ENCODE measurements at regions not wholly inside any gene's neighbourhood (a gene's known extent, or its start where the extent isn't known, plus 50 kb on each side); places are given as distances from the start of the nearest gene placed in this dataset.

DNA sequence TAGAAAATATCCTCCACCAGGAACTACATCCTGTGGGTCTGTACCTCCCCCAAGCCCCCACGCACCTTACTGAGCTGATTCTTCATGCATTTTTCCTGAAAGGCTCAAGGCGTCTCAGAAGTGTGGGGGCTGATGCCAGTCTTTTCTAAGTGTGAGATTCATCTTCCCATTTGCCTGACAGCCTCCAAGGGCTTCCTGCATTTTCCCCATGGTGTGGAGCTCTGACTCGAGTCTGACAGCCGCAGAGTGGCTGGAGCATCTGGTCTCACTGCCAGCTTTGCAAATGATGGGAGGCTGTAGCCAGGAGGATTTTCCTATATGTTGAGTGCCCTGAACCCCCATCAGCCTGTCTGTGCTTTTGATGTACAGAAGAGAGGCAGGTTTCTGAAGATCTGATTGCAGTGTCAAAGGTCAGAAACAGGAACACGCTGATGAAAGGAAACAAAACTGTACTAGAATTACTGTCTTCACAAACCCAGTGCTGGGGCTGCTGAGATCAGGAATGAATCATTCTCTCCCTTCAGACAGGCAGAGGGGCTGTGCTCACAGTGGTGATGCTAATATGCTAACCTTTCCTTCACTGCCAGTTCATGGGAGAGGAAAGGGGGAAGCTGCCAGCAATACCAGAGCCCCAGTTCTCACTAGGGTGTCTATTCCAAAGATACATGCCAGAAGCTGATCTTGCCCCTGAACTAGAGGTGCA is 201.5 kb upstream of the C1orf174 start:
- TF ChIP-seq, protein P1, sequence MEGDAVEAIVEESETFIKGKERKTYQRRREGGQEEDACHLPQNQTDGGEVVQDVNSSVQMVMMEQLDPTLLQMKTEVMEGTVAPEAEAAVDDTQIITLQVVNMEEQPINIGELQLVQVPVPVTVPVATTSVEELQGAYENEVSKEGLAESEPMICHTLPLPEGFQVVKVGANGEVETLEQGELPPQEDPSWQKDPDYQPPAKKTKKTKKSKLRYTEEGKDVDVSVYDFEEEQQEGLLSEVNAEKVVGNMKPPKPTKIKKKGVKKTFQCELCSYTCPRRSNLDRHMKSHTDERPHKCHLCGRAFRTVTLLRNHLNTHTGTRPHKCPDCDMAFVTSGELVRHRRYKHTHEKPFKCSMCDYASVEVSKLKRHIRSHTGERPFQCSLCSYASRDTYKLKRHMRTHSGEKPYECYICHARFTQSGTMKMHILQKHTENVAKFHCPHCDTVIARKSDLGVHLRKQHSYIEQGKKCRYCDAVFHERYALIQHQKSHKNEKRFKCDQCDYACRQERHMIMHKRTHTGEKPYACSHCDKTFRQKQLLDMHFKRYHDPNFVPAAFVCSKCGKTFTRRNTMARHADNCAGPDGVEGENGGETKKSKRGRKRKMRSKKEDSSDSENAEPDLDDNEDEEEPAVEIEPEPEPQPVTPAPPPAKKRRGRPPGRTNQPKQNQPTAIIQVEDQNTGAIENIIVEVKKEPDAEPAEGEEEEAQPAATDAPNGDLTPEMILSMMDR (conservative IDR thresholded peaks at IDR 0.05; ENCODE audit: low read depth, low read length) = no peak
- TF ChIP-seq MAFK (IDR thresholded peaks at IDR 0.05; ENCODE audit: low read depth, low read length) (no peak), MXI1 (IDR thresholded peaks at IDR 0.05; ENCODE audit: borderline replicate concordance, low read depth, low read length) (no peak), RAD21 (IDR thresholded peaks at IDR 0.05; ENCODE audit: low read length) (no peak), SMC3 (IDR thresholded peaks at IDR 0.05; ENCODE audit: low read depth, low read length) (no peak), POLR2A (IDR thresholded peaks at IDR 0.05; ENCODE audit: low read depth, low read length) (no peak), RFX5 (IDR thresholded peaks at IDR 0.05; ENCODE audit: low read depth, low read length) (no peak), CEBPB (IDR thresholded peaks at IDR 0.05; ENCODE audit: low read depth, low read length) (no peak), MAZ (IDR thresholded peaks at IDR 0.05; ENCODE audit: borderline replicate concordance, low read depth, low read length) (no peak), CHD1 (IDR thresholded peaks at IDR 0.05; ENCODE audit: low read depth, low read length) (no peak), RCOR1 (IDR thresholded peaks at IDR 0.05; ENCODE audit: insufficient replicate concordance, low read length) (no peak)
- TF ChIP-seq, protein P2, sequence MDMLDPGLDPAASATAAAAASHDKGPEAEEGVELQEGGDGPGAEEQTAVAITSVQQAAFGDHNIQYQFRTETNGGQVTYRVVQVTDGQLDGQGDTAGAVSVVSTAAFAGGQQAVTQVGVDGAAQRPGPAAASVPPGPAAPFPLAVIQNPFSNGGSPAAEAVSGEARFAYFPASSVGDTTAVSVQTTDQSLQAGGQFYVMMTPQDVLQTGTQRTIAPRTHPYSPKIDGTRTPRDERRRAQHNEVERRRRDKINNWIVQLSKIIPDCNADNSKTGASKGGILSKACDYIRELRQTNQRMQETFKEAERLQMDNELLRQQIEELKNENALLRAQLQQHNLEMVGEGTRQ (IDR thresholded peaks at IDR 0.05; ENCODE audit: low read depth, low read length) = no peak
- TF ChIP-seq, protein P3, sequence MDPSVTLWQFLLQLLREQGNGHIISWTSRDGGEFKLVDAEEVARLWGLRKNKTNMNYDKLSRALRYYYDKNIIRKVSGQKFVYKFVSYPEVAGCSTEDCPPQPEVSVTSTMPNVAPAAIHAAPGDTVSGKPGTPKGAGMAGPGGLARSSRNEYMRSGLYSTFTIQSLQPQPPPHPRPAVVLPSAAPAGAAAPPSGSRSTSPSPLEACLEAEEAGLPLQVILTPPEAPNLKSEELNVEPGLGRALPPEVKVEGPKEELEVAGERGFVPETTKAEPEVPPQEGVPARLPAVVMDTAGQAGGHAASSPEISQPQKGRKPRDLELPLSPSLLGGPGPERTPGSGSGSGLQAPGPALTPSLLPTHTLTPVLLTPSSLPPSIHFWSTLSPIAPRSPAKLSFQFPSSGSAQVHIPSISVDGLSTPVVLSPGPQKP (IDR thresholded peaks at IDR 0.05; ENCODE audit: borderline replicate concordance, low read depth, low read length) = no peak
